K562 (cell line): ENCODE measurements at regions not wholly inside any gene's neighbourhood (a gene's known extent, or its start where the extent isn't known, plus 50 kb on each side); places are given as distances from the start of the nearest gene placed in this dataset.

Experiments
- ARHGAP35 ChIP-seq: fragments of 450-650 bp; IDR thresholded peaks from 2 replicates; pipeline ENCODE4 v1.6.1; 2018; ENCODE audit not compliant: partially characterized antibody
- ARID3A ChIP-seq: IDR thresholded peaks from 2 replicates; pipeline ENCODE4 v1.6.1; 2012; ENCODE audit warnings: low read depth, low read length, improper control_type of control experiment, borderline replicate concordance
- CBFB ChIP-seq: sonication (generic); formaldehyde crosslinking; IDR thresholded peaks from 2 replicates; pipeline ENCODE4 v1.4.0; 2020; ENCODE audit warnings: mild to moderate bottlenecking, missing genetic modification reagents
- HOXB6 ChIP-seq: fragments of 250-450 bp; sonication (Bioruptor Pico); IDR thresholded peaks from 2 replicates; pipeline ENCODE4 v1.5.1; 2022; ENCODE audit warnings: mild to moderate bottlenecking, borderline replicate concordance
- KDM5B ChIP-seq: fragments of 200-600 bp; sonication (generic); IDR thresholded peaks from 2 replicates; pipeline ENCODE4 v1.6.1; 2012; ENCODE audit warnings: low read depth, mild to moderate bottlenecking, moderate library complexity, low read length, control low read depth, inconsistent platforms; ENCODE audit not compliant: insufficient replicate concordance
- MTA3 ChIP-seq: fragments of 450-650 bp; formaldehyde crosslinking; IDR thresholded peaks from 2 replicates; pipeline ENCODE4 v1.6.1; 2017; ENCODE audit warnings: mild to moderate bottlenecking, borderline replicate concordance
- SMARCA4 ChIP-seq: fragments of 450-650 bp; IDR thresholded peaks from 2 replicates; pipeline ENCODE4 v1.6.1; 2016
- SMC3 ChIP-seq: conservative IDR thresholded peaks from 2 replicates; pipeline ENCODE4 v1.6.1; 2011; ENCODE audit warnings: low read depth, low read length, improper control_type of control experiment; ENCODE audit not compliant: insufficient read depth
- ZNF121 ChIP-seq: sonication (generic); formaldehyde crosslinking; conservative IDR thresholded peaks from 2 replicates; pipeline ENCODE4 v1.8.0; 2022; ENCODE audit warnings: missing genetic modification reagents
- ZNF174 ChIP-seq: fragments of 250-450 bp; sonication (Bioruptor Pico); IDR thresholded peaks from 2 replicates; pipeline ENCODE4 v1.4.0; 2020; ENCODE audit warnings: mild to moderate bottlenecking
- TF ChIP-seq, protein P1 (sequence below): fragments of 450-650 bp; IDR thresholded peaks from 2 replicates; pipeline ENCODE4 v1.6.1; 2016; ENCODE audit warnings: antibody characterized with exemption

GRCh38 chr1:68706639-68707317 is 209.9 kb upstream of the DEPDC1 start (continued):
- TF ChIP-seq, protein P1, sequence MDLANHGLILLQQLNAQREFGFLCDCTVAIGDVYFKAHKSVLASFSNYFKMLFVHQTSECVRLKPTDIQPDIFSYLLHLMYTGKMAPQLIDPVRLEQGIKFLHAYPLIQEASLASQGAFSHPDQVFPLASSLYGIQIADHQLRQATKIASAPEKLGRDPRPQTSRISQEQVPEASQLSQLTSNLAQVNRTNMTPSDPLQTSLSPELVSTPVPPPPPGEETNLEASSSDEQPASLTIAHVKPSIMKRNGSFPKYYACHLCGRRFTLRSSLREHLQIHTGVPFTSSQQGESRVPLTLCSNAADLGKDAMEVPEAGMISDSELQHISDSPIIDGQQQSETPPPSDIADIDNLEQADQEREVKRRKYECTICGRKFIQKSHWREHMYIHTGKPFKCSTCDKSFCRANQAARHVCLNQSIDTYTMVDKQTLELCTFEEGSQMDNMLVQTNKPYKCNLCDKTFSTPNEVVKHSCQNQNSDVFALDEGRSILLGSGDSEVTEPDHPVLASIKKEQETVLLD: no peak
- TF ChIP-seq ARID3A (no peak), ARHGAP35 (no peak), SMC3 (no peak), MTA3 (no peak), KDM5B (no peak), SMARCA4 (no peak), HOXB6 (no peak), CBFB (CRISPR knock-in tag) (no peak), ZNF121 (CRISPR knock-in tag) (no peak), ZNF174 (CRISPR knock-in tag) (no peak)
